Neural cell (in vitro differentiated cells): ENCODE measurements at regions not wholly inside any gene's neighbourhood (a gene's known extent, or its start where the extent isn't known, plus 50 kb on each side); places are given as distances from the start of the nearest gene placed in this dataset.

Experiments used
- CTCF ChIP-seq: fragments of 450-650 bp; IDR thresholded peaks from 2 replicates; pipeline ENCODE4 v1.5.1; 2014; ENCODE audit warnings: antibody characterized with exemption, mild to moderate bottlenecking, moderate library complexity; ENCODE audit not compliant: poor library complexity, severe bottlenecking
- EP300 ChIP-seq: fragments of 450-650 bp; conservative IDR thresholded peaks from 2 replicates; pipeline ENCODE4 v1.6.1; 2014; ENCODE audit warnings: antibody characterized with exemption, mild to moderate bottlenecking, moderate library complexity; ENCODE audit not compliant: poor library complexity, severe bottlenecking
- EZH2 ChIP-seq: fragments of 200-600, 300-800 bp; shearing (Covaris generic), sonication (generic); IDR thresholded peaks from 2 replicates; pipeline ENCODE4 v1.6.1; 2014; ENCODE audit warnings: antibody characterized with exemption, low read length, borderline replicate concordance, mild to moderate bottlenecking; ENCODE audit not compliant: insufficient read depth, poor library complexity, severe bottlenecking
- MXI1 ChIP-seq: fragments of 450-650 bp; conservative IDR thresholded peaks from 2 replicates; pipeline ENCODE4 v1.6.1; 2014; ENCODE audit warnings: antibody characterized with exemption, mild to moderate bottlenecking; ENCODE audit not compliant: poor library complexity, severe bottlenecking
- POLR2AphosphoS5 ChIP-seq: IDR thresholded peaks from 2 replicates; pipeline ENCODE4 v1.6.1; 2012
- RAD21 ChIP-seq: fragments of 450-650 bp; conservative IDR thresholded peaks from 2 replicates; pipeline ENCODE4 v1.6.1; 2014; ENCODE audit warnings: antibody characterized with exemption, mild to moderate bottlenecking, moderate library complexity
- REST ChIP-seq: IDR thresholded peaks from 2 replicates; pipeline ENCODE4 v1.6.1; 2012; ENCODE audit warnings: borderline replicate concordance
- TAF1 ChIP-seq: IDR thresholded peaks from 2 replicates; pipeline ENCODE4 v1.6.1; 2012; ENCODE audit warnings: low read depth

GRCh38 chr2:13821255-13821880, 811.1 kb upstream of the LRATD1 start:
- TF ChIP-seq EP300 (no peak), CTCF (no peak), POLR2AphosphoS5 (no peak), TAF1 (no peak), REST (no peak), EZH2 (no peak), RAD21 (no peak), MXI1 (no peak)
